WTC11 (cell line): ENCODE measurements at regions not wholly inside any gene's neighbourhood (a gene's known extent, or its start where the extent isn't known, plus 50 kb on each side); places are given as distances from the start of the nearest gene placed in this dataset.

Experiments
- ATAC-seq: fragments of 200-7000 bp; cut with Tn5 transposase; 2 replicates; pipeline ENCODE4 v1.10.0; 2021; ENCODE audit warnings: mild to moderate bottlenecking, moderate library complexity
- CTCF ChIA-PET: fragments of 300-600 bp; sonication (Branson Sonifier 250); formaldehyde crosslinking; loops from one replicate; lab custom pipeline; 2021; ENCODE audit warnings: antibody characterized with exemption; lab: Charles Lee
- POLR2A ChIA-PET: fragments of 350-600 bp; sonication (Branson Sonifier 250); formaldehyde crosslinking; loops from one replicate; lab custom pipeline; 2021; ENCODE audit warnings: antibody characterized with exemption; lab: Charles Lee
- DNase-seq: peaks from one replicate; pipeline ENCODE4 v3.0.0; 2021; ENCODE audit warnings: low spot score
- H3K27ac Mint-ChIP-seq: 2 replicates; pipeline ENCODE4 v1.8.0; 2021; ENCODE audit warnings: mixed read lengths
- H3K27me3 Mint-ChIP-seq: 2 replicates; pipeline ENCODE4 v1.8.0; 2021; ENCODE audit warnings: low read depth, mild to moderate bottlenecking, moderate library complexity, mixed read lengths
- H3K36me3 Mint-ChIP-seq: 2 replicates; pipeline ENCODE4 v1.8.0; 2021; ENCODE audit warnings: mixed read lengths
- H3K4me1 Mint-ChIP-seq: 2 replicates; pipeline ENCODE4 v1.8.0; 2022; ENCODE audit warnings: mixed read lengths
- H3K4me3 Mint-ChIP-seq: 2 replicates; pipeline ENCODE4 v1.8.0; 2021; ENCODE audit warnings: mild to moderate bottlenecking, moderate library complexity, mixed read lengths
- H3K9me3 Mint-ChIP-seq: 2 replicates; pipeline ENCODE4 v1.8.0; 2021; ENCODE audit warnings: mixed read lengths
- ATF2 ChIP-seq: sonication (generic); formaldehyde crosslinking; IDR thresholded peaks from 2 replicates; pipeline ENCODE4 v1.8.1; 2022; ENCODE audit warnings: low read depth, missing genetic modification reagents, borderline replicate concordance
- ATF3 ChIP-seq: sonication (generic); formaldehyde crosslinking; conservative IDR thresholded peaks from 2 replicates; pipeline ENCODE4 v1.8.1; 2022; ENCODE audit warnings: mild to moderate bottlenecking, missing genetic modification reagents
- ATF6 ChIP-seq: sonication (generic); formaldehyde crosslinking; IDR thresholded peaks from 2 replicates; pipeline ENCODE4 v1.8.1; 2023; ENCODE audit warnings: mild to moderate bottlenecking, missing genetic modification reagents
- FOXK1 ChIP-seq: sonication (generic); formaldehyde crosslinking; IDR thresholded peaks from 2 replicates; pipeline ENCODE4 v1.8.0; 2022; ENCODE audit warnings: mild to moderate bottlenecking, moderate library complexity, missing genetic modification reagents
- FOXP1 ChIP-seq: sonication (generic); formaldehyde crosslinking; IDR thresholded peaks from 2 replicates; pipeline ENCODE4 v1.8.0; 2022; ENCODE audit warnings: missing genetic modification reagents, mild to moderate bottlenecking, moderate library complexity, borderline replicate concordance
- SMAD3 ChIP-seq: sonication (generic); formaldehyde crosslinking; IDR thresholded peaks from 2 replicates; pipeline ENCODE4 v1.8.0; 2022; ENCODE audit warnings: missing genetic modification reagents, mild to moderate bottlenecking, borderline replicate concordance
- SP1 ChIP-seq: sonication (generic); formaldehyde crosslinking; conservative IDR thresholded peaks from 2 replicates; pipeline ENCODE4 v1.8.1; 2022; ENCODE audit warnings: missing genetic modification reagents
- ZNF138 ChIP-seq: sonication (generic); formaldehyde crosslinking; conservative IDR thresholded peaks from 2 replicates; pipeline ENCODE4 v1.8.1; 2022; ENCODE audit warnings: mild to moderate bottlenecking, moderate library complexity, missing genetic modification reagents
- TF ChIP-seq, protein P1 (sequence below): sonication (generic); formaldehyde crosslinking; IDR thresholded peaks from 2 replicates; pipeline ENCODE4 v1.8.1; 2023; ENCODE audit warnings: mild to moderate bottlenecking, moderate library complexity, missing genetic modification reagents
- TF ChIP-seq, protein P2 (sequence below): fragments of 250-450 bp; sonication (Bioruptor Pico); IDR thresholded peaks from 2 replicates; pipeline ENCODE4 v1.8.0; 2021; ENCODE audit warnings: mild to moderate bottlenecking
- TF ChIP-seq, protein P3 (sequence below): fragments of 250-450 bp; sonication (Bioruptor Pico); IDR thresholded peaks from 2 replicates; pipeline ENCODE4 v2.1.2; 2022; ENCODE audit warnings: mild to moderate bottlenecking, moderate library complexity

- no peak for TF ChIP-seq ZNF138 (CRISPR knock-in tag)
- no peak for TF ChIP-seq ATF3 (CRISPR knock-in tag)
- TF ChIP-seq SP1 (CRISPR knock-in tag) = no peak
- TF ChIP-seq, protein P1, sequence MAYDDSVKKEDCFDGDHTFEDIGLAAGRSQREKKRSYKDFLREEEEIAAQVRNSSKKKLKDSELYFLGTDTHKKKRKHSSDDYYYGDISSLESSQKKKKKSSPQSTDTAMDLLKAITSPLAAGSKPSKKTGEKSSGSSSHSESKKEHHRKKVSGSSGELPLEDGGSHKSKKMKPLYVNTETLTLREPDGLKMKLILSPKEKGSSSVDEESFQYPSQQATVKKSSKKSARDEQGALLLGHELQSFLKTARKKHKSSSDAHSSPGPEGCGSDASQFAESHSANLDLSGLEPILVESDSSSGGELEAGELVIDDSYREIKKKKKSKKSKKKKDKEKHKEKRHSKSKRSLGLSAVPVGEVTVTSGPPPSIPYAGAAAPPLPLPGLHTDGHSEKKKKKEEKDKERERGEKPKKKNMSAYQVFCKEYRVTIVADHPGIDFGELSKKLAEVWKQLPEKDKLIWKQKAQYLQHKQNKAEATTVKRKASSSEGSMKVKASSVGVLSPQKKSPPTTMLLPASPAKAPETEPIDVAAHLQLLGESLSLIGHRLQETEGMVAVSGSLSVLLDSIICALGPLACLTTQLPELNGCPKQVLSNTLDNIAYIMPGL (CRISPR knock-in tag) = no peak
- TF ChIP-seq, all 79 proteins: peak for 0
These were observed 145.3 kb downstream of the SETD4 start (continued) for GRCh38 chr21:35915030-35915429.

GRCh38 chr21:35911412-35912191 is 148.7 kb downstream of the SETD4 start:
- DNase-seq (no peak), ATAC-seq (no peak)
- CTCF ChIA-PET = interaction anchor here (0.5 to 0.8 kb wide), 2 partner anchors 87 to 210 kb away, joined by 3 read pairs; no protein-coding TSS in a partner anchor
- TF ChIP-seq, protein P2, sequence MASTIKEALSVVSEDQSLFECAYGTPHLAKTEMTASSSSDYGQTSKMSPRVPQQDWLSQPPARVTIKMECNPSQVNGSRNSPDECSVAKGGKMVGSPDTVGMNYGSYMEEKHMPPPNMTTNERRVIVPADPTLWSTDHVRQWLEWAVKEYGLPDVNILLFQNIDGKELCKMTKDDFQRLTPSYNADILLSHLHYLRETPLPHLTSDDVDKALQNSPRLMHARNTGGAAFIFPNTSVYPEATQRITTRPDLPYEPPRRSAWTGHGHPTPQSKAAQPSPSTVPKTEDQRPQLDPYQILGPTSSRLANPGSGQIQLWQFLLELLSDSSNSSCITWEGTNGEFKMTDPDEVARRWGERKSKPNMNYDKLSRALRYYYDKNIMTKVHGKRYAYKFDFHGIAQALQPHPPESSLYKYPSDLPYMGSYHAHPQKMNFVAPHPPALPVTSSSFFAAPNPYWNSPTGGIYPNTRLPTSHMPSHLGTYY (CRISPR knock-in tag) = no peak
- TF ChIP-seq FOXP1 (CRISPR knock-in tag) (no peak), SMAD3 (CRISPR knock-in tag) (no peak), ATF3 (CRISPR knock-in tag) (no peak), ATF2 (CRISPR knock-in tag) (no peak), FOXK1 (CRISPR knock-in tag) (no peak), ATF6 (CRISPR knock-in tag) (no peak)
- TF ChIP-seq, protein P3, sequence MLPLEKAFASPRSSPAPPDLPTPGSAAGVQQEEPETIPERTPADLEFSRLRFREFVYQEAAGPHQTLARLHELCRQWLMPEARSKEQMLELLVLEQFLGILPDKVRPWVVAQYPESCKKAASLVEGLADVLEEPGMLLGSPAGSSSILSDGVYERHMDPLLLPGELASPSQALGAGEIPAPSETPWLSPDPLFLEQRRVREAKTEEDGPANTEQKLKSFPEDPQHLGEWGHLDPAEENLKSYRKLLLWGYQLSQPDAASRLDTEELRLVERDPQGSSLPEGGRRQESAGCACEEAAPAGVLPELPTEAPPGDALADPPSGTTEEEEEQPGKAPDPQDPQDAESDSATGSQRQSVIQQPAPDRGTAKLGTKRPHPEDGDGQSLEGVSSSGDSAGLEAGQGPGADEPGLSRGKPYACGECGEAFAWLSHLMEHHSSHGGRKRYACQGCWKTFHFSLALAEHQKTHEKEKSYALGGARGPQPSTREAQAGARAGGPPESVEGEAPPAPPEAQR (CRISPR knock-in tag) = no peak
- Mint-ChIP-seq H3K4me3 (no peak overlapping the region), H3K9me3 (peaks cover 32% of the 10 kb centered on the region), H3K4me1 (peaks cover 39% of the 10 kb centered on the region), H3K27me3 (no peaks in the 10 kb centered on the region; the same call in 1 of the 2 replicates), H3K36me3 (peaks cover 15% of the 10 kb centered on the region), H3K27ac (no peak overlapping the region)
- POLR2A ChIA-PET = no interaction called here
